ENCODE measurements at regions not wholly inside any gene's neighbourhood (a gene's known extent, or its start where the extent isn't known, plus 50 kb on each side); places are given as distances from the start of the nearest gene placed in this dataset.

GRCh38 chr15:61702224-61703020 is 357.8 kb downstream of the VPS13C start:
- Histone ChIP-seq H3K27ac (no peak overlapping the region), H3K4me1 (no peaks in the 10 kb centered on the region), H3K27me3 (no peaks in the 10 kb centered on the region), H3K36me3 (ENCODE audit: low read depth, missing control alignments) (no peaks in the 10 kb centered on the region), H3K9me3 (no peaks in the 10 kb centered on the region), H3K4me3 (no peak overlapping the region)
- DNase-seq: peak; percentile 20
- TF ChIP-seq, protein P1, sequence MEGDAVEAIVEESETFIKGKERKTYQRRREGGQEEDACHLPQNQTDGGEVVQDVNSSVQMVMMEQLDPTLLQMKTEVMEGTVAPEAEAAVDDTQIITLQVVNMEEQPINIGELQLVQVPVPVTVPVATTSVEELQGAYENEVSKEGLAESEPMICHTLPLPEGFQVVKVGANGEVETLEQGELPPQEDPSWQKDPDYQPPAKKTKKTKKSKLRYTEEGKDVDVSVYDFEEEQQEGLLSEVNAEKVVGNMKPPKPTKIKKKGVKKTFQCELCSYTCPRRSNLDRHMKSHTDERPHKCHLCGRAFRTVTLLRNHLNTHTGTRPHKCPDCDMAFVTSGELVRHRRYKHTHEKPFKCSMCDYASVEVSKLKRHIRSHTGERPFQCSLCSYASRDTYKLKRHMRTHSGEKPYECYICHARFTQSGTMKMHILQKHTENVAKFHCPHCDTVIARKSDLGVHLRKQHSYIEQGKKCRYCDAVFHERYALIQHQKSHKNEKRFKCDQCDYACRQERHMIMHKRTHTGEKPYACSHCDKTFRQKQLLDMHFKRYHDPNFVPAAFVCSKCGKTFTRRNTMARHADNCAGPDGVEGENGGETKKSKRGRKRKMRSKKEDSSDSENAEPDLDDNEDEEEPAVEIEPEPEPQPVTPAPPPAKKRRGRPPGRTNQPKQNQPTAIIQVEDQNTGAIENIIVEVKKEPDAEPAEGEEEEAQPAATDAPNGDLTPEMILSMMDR (IDR thresholded peaks at IDR 0.05): no peak
- no peak for TF ChIP-seq POLR2A (IDR thresholded peaks at IDR 0.05)
- intact Hi-C loops (cut with DNase I; ENCODE audit: low total_unique reads): no loop called here
- 61 to 79% methylated on average over 3 of the region's 3 CpGs for WGBS, 2 donors

DNA sequence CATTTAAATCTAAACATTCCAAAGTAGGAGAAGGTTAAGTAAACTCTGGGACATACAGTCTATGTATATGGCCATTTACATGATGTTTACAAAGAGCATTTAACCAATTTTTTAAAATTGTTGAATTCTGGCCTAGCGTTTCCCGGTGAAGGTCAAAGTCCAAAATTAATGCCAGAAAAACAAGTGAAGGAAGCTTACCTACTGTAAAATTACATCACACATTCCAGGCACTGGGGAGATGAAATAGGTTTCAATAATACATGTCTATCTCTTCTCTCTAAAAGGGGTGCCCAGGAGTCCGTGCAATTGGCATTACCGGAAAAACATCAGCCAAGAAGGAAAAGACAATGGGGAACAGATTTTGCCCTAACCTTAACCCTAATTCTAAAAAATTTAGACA is 358.8 kb downstream of the VPS13C start:
- no peaks in the 10 kb centered on the region for H3K9me3 ChIP-seq
- H3K27ac ChIP-seq: no peak overlapping the region
- H3K27me3 ChIP-seq: no peaks in the 10 kb centered on the region
- no peaks in the 10 kb centered on the region for H3K4me1 ChIP-seq
- no peak for TF ChIP-seq POLR2A (IDR thresholded peaks at IDR 0.05)
- TF ChIP-seq, protein P1 (IDR thresholded peaks at IDR 0.05): no peak
- H3K4me3 ChIP-seq: no peak overlapping the region
- no peaks in the 10 kb centered on the region for H3K36me3 ChIP-seq (ENCODE audit: low read depth, missing control alignments)
- DNase-seq: no peak
- WGBS, 2 donors: 89 to 90% methylated on average over 4 of the region's 4 CpGs
- intact Hi-C loops (cut with DNase I; ENCODE audit: low total_unique reads): no loop called here

DNA sequence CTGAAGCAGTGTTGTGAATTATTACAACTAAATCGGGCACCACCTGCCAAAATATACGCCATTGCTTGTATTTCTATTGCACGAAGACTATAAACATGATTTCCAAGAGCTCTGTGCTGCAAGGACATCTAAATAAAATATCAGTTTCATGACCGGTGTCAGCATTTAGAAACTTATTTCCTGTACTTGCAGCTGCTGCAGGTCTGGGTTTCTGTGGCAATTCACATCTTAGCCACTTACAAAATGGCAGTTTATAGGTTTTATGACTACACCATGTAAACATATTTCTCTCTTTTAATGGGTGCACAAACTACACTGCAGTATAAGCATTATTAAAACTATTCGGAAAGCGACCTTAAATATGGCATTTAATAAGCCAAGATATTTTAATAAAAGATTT is 359.4 kb downstream of the VPS13C start:
- Histone ChIP-seq H3K4me1 (no peaks in the 10 kb centered on the region), H3K9me3 (no peaks in the 10 kb centered on the region), H3K27ac (no peak overlapping the region), H3K4me3 (no peak overlapping the region), H3K27me3 (no peaks in the 10 kb centered on the region), H3K36me3 (ENCODE audit: low read depth, missing control alignments) (no peaks in the 10 kb centered on the region)
- 89 to 90% methylated on average over 6 of the region's 6 CpGs for WGBS, 2 donors
- no peak for DNase-seq
- intact Hi-C loops (cut with DNase I; ENCODE audit: low total_unique reads): no loop called here
- no peak for TF ChIP-seq POLR2A (IDR thresholded peaks at IDR 0.05)
- TF ChIP-seq, protein P1 (IDR thresholded peaks at IDR 0.05): no peak

- 77 to 83% methylated on average over 2 of the region's 2 CpGs for WGBS, 2 donors
- DNase-seq: no peak
- Histone ChIP-seq H3K27me3 (no peaks in the 10 kb centered on the region), H3K36me3 (ENCODE audit: low read depth, missing control alignments) (no peaks in the 10 kb centered on the region), H3K27ac (no peak overlapping the region), H3K4me3 (no peak overlapping the region), H3K4me1 (no peaks in the 10 kb centered on the region), H3K9me3 (no peaks in the 10 kb centered on the region)
- intact Hi-C loops (cut with DNase I; ENCODE audit: low total_unique reads): no loop called here
- TF ChIP-seq, protein P1 (IDR thresholded peaks at IDR 0.05): no peak
- no peak for TF ChIP-seq POLR2A (IDR thresholded peaks at IDR 0.05)
These were observed 362.5 kb downstream of the VPS13C start for GRCh38 chr15:61697796-61698195.

GRCh38 chr15:61689067-61689466 is 371.2 kb downstream of the VPS13C start:
- DNase-seq: no peak
- 70 to 76% methylated on average over 4 to 5 of the region's 5 CpGs for WGBS, 2 donors
- no peak overlapping the region for H3K4me3 ChIP-seq
- no peak for TF ChIP-seq POLR2A (IDR thresholded peaks at IDR 0.05)
- TF ChIP-seq, protein P1 (IDR thresholded peaks at IDR 0.05): no peak
- intact Hi-C loops (cut with DNase I; ENCODE audit: low total_unique reads): no loop called here
- no peaks in the 10 kb centered on the region for H3K36me3 ChIP-seq (ENCODE audit: low read depth, missing control alignments)
- H3K4me1 ChIP-seq: no peaks in the 10 kb centered on the region
- no peak overlapping the region for H3K27ac ChIP-seq
- no peaks in the 10 kb centered on the region for H3K27me3 ChIP-seq
- H3K9me3 ChIP-seq: no peaks in the 10 kb centered on the region
